Common myeloid progenitor, CD34-positive (primary cell): ENCODE measurements at regions not wholly inside any gene's neighbourhood (a gene's known extent, or its start where the extent isn't known, plus 50 kb on each side); places are given as distances from the start of the nearest gene placed in this dataset.

Source experiments
- CTCF ChIA-PET: fragments of 350-600 bp; sonication (Branson Sonifier 250); formaldehyde crosslinking; loops from one replicate; lab custom pipeline; 2021; ENCODE audit warnings: antibody characterized with exemption; lab: Charles Lee
- POLR2A ChIA-PET: fragments of 350-600 bp; sonication (Branson Sonifier 250); formaldehyde crosslinking; loops from one replicate; lab custom pipeline; 2021; ENCODE audit warnings: antibody characterized with exemption; lab: Charles Lee
- DNase-seq, 3 donors: peaks; one replicate each; pipeline versions ENCODE4 v3.0.0 to v3.0.0-alpha.2; 2013
- H3K27ac ChIP-seq, 2 experiments: 1 replicate in 1 of 2; 2 replicates in 1 of 2; pipeline ENCODE4 v1.7.0; 2013; ENCODE audit warnings: inconsistent platforms in 2 of 2, low read length in 2 of 2, mild to moderate bottlenecking in 2 of 2, low read depth in 1 of 2, moderate library complexity in 1 of 2; ENCODE audit not compliant: severe bottlenecking in 2 of 2, insufficient read depth in 1 of 2, poor library complexity in 1 of 2
- H3K27me3 ChIP-seq, 5 experiments: replicated peaks in 2 of 5; 1 replicate in 3 of 5; 2 replicates in 2 of 5; pipeline versions ENCODE4 v1.6.1 to v1.7.0; 2013; ENCODE audit warnings: low read length in 4 of 5, mild to moderate bottlenecking in 2 of 5, moderate library complexity in 2 of 5, inconsistent platforms in 1 of 5; ENCODE audit not compliant: insufficient read depth in 5 of 5, control insufficient read depth in 4 of 5
- H3K36me3 ChIP-seq, 4 experiments: 1 replicate in 2 of 4; 2 replicates in 2 of 4; pipeline versions ENCODE4 v1.6.1 to v1.7.0; 2013; ENCODE audit warnings: low read length in 3 of 4, control low read depth in 1 of 4, mild to moderate bottlenecking in 1 of 4; ENCODE audit not compliant: control insufficient read depth in 4 of 4, insufficient read depth in 4 of 4
- H3K4me1 ChIP-seq, 4 experiments: 1 replicate in 3 of 4; 2 replicates in 1 of 4; pipeline versions ENCODE4 v1.6.1 to v1.7.1; 2013; ENCODE audit warnings: low read length in 3 of 4, mild to moderate bottlenecking in 3 of 4, control low read depth in 1 of 4, inconsistent platforms in 1 of 4, moderate library complexity in 1 of 4; ENCODE audit not compliant: control insufficient read depth in 4 of 4, insufficient read depth in 4 of 4; ENCODE audit errors: control extremely low read depth in 1 of 4
- H3K4me3 ChIP-seq, 7 experiments: 1 replicate in 4 of 7; 2 replicates in 3 of 7; pipeline versions ENCODE4 v1.5.1 to v1.7.0; 2013; ENCODE audit warnings: mild to moderate bottlenecking in 7 of 7, low read length in 6 of 7, moderate library complexity in 6 of 7, inconsistent platforms in 2 of 7, low read depth in 2 of 7, control low read depth in 1 of 7; ENCODE audit not compliant: insufficient read depth in 4 of 7, control insufficient read depth in 1 of 7; ENCODE audit errors: extremely low read depth in 1 of 7
- H3K9me3 ChIP-seq, 5 experiments: 1 replicate in 4 of 5; 2 replicates in 1 of 5; pipeline versions ENCODE4 v1.6.1 to v1.7.1; 2013; ENCODE audit warnings: low read length in 4 of 5, mild to moderate bottlenecking in 2 of 5, inconsistent platforms in 1 of 5, low read depth in 1 of 5, moderate library complexity in 1 of 5; ENCODE audit not compliant: control insufficient read depth in 4 of 5, insufficient read depth in 2 of 5; ENCODE audit errors: control extremely low read depth in 1 of 5
- WGBS: methylation state at CpG from one replicate; pipeline ENCODE4 v1.1.5; 2013; ENCODE audit not compliant: insufficient coverage; 5-methylcytosine and 5-hydroxymethylcytosine counted together

- H3K4me1 ChIP-seq: peaks cover 0 to 41% (median 7%) of the 10 kb centered on the region in 4 experiments
- H3K4me3 ChIP-seq: no peak overlapping the region
- no CpG with 5 or more reads among the region's 3 CpGs for WGBS
- CTCF ChIA-PET: interaction anchor here (0.6 to 3.0 kb wide), 7 partner anchors 9 to 244 kb away, joined by 3 to 8 read pairs (median 4); no protein-coding TSS in a partner anchor
- H3K36me3 ChIP-seq: no peaks in the 10 kb centered on the region
- no peaks in the 10 kb centered on the region for H3K27me3 ChIP-seq
- POLR2A ChIA-PET: no interaction called here
- peak overlapping the region in 1 of 2 experiments; percentile 17 for H3K27ac ChIP-seq
- H3K9me3 ChIP-seq: peaks cover 0 to 2% (median 0%) of the 10 kb centered on the region in 5 experiments
- DNase-seq: peak in 2 of 3 donors; percentile 31 to 59
These were observed 479.1 kb upstream of the FANCL start for GRCh38 chr2:58720033-58720769.

DNA sequence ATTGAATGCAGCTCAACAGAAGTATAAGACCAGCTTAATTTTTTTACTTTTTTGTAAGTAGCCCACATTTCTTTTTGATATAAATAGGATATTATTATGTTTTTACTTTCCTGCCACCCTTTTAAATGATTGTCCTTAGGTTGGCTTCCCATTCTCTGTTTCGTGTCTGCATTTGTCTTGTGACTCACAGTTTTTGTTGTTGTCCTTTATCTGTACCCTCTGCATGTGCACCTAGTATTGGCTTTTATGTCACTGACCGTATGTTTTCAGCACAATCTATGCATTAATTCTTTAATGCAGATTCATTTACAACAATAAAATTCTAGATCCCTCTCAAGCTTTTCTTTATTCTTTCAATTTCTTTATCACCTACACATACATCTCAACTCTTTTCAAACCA is 474.2 kb upstream of the FANCL start:
- Histone ChIP-seq H3K9me3 (peaks cover 0 to 2% (median 0%) of the 10 kb centered on the region in 5 experiments), H3K4me1 (peaks cover 0 to 31% (median 7%) of the 10 kb centered on the region in 4 experiments), H3K27ac (no peak overlapping the region), H3K4me3 (no peak overlapping the region), H3K36me3 (no peaks in the 10 kb centered on the region), H3K27me3 (no peaks in the 10 kb centered on the region)
- ChIA-PET POLR2A (no interaction called here), CTCF (interaction anchor here (1.3 to 1.8 kb wide), 2 partner anchors 13 to 16 kb away, joined by 5 to 6 read pairs; no protein-coding TSS in a partner anchor)
- DNase-seq: no peak
- WGBS: 78% methylated on average over 2 of the region's 2 CpGs

DNA sequence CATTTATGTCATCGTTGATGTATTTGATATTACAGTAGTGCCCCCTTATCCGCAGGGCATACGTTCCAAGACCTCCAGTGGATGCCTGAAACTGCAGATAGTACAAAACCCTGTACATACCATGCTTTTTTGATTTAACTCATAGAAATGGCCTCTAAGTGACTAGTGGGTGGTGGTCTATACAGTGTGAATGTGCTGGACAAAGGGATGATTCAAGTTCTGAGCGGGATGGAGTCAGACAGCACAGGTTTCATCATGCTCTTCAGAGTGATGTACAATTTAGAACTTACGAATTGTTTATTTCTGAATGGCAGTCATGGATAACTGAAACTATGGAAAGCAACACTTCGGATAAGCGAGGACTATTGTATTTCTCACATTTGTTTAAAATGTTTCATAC is 473.1 kb upstream of the FANCL start:
- DNase-seq: no peak
- 100% methylated on average over 3 of the region's 7 CpGs for WGBS
- Histone ChIP-seq H3K4me3 (no peak overlapping the region), H3K4me1 (peaks cover 0 to 27% (median 9%) of the 10 kb centered on the region in 4 experiments), H3K36me3 (no peaks in the 10 kb centered on the region), H3K27me3 (no peaks in the 10 kb centered on the region), H3K9me3 (peaks cover 0 to 2% (median 0%) of the 10 kb centered on the region in 5 experiments), H3K27ac (no peak overlapping the region)
- ChIA-PET POLR2A (no interaction called here), CTCF (interaction anchor here (0.6 to 1.8 kb wide), 3 partner anchors 8 to 18 kb away, joined by 3 to 6 read pairs (median 4); no protein-coding TSS in a partner anchor)

- ChIA-PET CTCF (interaction anchor here (1.0 to 2.3 kb wide), 4 partner anchors 9 to 52 kb away, joined by 3 to 8 read pairs (median 3); no protein-coding TSS in a partner anchor), POLR2A (no interaction called here)
- peaks cover 0 to 2% (median 0%) of the 10 kb centered on the region in 4 experiments for H3K36me3 ChIP-seq
- H3K27ac ChIP-seq: no peak overlapping the region
- peaks cover 0 to 18% (median 4%) of the 10 kb centered on the region in 4 experiments for H3K4me1 ChIP-seq
- no peaks in the 10 kb centered on the region for H3K9me3 ChIP-seq
- 94% methylated on average over 5 of the region's 8 CpGs for WGBS
- no peak for DNase-seq
- no peaks in the 10 kb centered on the region for H3K27me3 ChIP-seq
- H3K4me3 ChIP-seq: no peak overlapping the region
These were observed 469.7 kb upstream of the FANCL start for GRCh38 chr2:58710795-58711279.

DNA sequence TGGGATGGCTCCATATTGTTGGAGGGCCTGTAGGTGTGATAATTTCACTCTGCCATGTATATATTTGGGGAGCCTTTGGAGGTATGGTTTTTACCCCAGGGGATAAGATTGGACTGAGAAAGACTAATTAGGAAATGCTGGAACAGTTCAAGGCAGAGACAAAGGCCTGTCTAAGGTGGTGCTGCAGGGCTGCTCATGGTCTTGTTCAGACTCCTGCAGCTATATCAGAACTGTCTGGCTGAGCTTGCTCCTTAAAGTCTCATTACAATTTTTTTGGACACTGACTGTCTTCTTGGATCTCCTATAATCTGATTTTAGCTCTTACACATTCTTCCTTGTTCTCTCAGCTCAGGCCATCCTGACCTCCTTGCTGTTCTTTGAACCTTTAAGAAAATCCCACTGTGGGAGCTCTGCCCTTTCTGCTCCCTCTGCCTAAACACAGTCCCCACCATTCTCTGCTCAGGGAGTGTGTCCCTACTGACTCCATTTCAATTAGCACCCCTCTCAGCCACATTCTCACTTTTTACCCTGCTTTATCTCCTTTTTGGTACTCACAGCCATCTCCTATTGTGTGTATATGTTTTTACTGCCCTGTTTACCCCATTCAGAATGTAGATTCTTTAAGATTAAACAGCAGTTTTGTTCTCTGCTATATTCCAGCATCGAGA is 468.7 kb upstream of the FANCL start:
- no peak for DNase-seq
- Histone ChIP-seq H3K27ac (no peak overlapping the region), H3K36me3 (peaks cover 0 to 2% (median 0%) of the 10 kb centered on the region in 4 experiments), H3K4me3 (no peak overlapping the region), H3K9me3 (no peaks in the 10 kb centered on the region), H3K27me3 (no peaks in the 10 kb centered on the region), H3K4me1 (peaks cover 0 to 16% (median 4%) of the 10 kb centered on the region in 4 experiments)
- WGBS: no CpG with 5 or more reads among the region's 1 CpG
- ChIA-PET POLR2A (no interaction called here), CTCF (interaction anchor here (1.1 to 2.3 kb wide), 2 partner anchors 9 to 53 kb away, joined by 3 to 8 read pairs; no protein-coding TSS in a partner anchor)

DNA sequence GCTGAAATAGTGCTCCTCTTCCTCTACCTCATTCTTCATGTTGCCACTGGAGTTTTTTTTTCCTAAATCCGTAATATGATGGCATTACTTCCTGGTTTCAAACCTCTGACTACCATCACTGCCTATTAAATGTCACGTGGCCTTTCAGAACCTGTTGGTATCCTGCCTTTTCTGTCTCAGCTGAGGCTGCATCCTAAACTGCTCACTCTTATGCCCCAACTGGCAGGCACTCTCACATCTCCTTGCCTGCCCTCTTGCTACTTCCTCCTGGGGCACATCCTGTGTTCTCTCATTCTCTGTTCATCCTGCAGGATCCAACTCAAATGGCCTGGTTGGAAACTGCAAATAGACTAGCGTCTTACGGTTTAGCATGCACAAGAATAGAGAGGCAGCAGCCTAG is 468.1 kb upstream of the FANCL start:
- CTCF ChIA-PET: no interaction called here
- POLR2A ChIA-PET: no interaction called here

More for the DNA sequence above, 468.1 kb upstream of the FANCL start:
- Histone ChIP-seq H3K27ac (no peak overlapping the region), H3K9me3 (no peaks in the 10 kb centered on the region), H3K4me1 (peaks cover 0 to 16% (median 4%) of the 10 kb centered on the region in 4 experiments), H3K36me3 (peaks cover 0 to 2% (median 0%) of the 10 kb centered on the region in 4 experiments), H3K27me3 (no peaks in the 10 kb centered on the region), H3K4me3 (no peak overlapping the region)
- 80% methylated on average over 4 of the region's 4 CpGs for WGBS
- DNase-seq: no peak
